Astrocyte (in vitro differentiated cells and primary cell): ENCODE measurements at regions not wholly inside any gene's neighbourhood (a gene's known extent, or its start where the extent isn't known, plus 50 kb on each side); places are given as distances from the start of the nearest gene placed in this dataset.
A peak's percentile ranks its signal among the peaks of the same experiment; 100 is the strongest.

Experiments used
- DNase-seq: peaks from one replicate; pipeline ENCODE4 v3.0.0-alpha.2; 2010; ENCODE audit warnings: low read depth
- FAIRE-seq: peaks from 2 replicates; lab custom pipeline; 2011; peaks lifted over from hg19 to GRCh38; lab: Jason Lieb, UNC
- H2AFZ ChIP-seq: 2 replicates; pipeline ENCODE4 v1.6.0; 2012; ENCODE audit warnings: low read depth, low read length, inconsistent platforms
- H3K27ac ChIP-seq: 2 replicates; pipeline ENCODE4 v1.5.1; 2011; ENCODE audit warnings: low read depth, low read length, inconsistent platforms
- H3K27me3 ChIP-seq: 2 replicates; pipeline ENCODE4 v1.6.0; 2011; ENCODE audit warnings: low read length, inconsistent platforms; ENCODE audit not compliant: insufficient read depth
- H3K36me3 ChIP-seq: 2 replicates; pipeline ENCODE4 v1.5.1; 2011; ENCODE audit warnings: low read length, inconsistent platforms; ENCODE audit not compliant: insufficient read depth
- H3K4me1 ChIP-seq: 2 replicates; pipeline ENCODE4 v1.5.1; 2011; ENCODE audit warnings: low read length, inconsistent platforms; ENCODE audit not compliant: insufficient read depth
- H3K4me2 ChIP-seq: 2 replicates; pipeline ENCODE4 v1.6.0; 2012; ENCODE audit warnings: low read length, inconsistent platforms
- H3K4me3 ChIP-seq: 2 replicates; pipeline ENCODE4 v1.5.1; 2011; ENCODE audit warnings: low read depth, mild to moderate bottlenecking, low read length, inconsistent platforms; ENCODE audit not compliant: insufficient read depth
- H3K79me2 ChIP-seq: 2 replicates; pipeline ENCODE4 v1.6.0; 2012; ENCODE audit warnings: mild to moderate bottlenecking, low read length, inconsistent platforms; ENCODE audit not compliant: insufficient read depth
- H3K9ac ChIP-seq: 2 replicates; pipeline ENCODE4 v1.6.0; 2012; ENCODE audit warnings: mild to moderate bottlenecking, low read length, inconsistent platforms
- H3K9me3 ChIP-seq: 2 replicates; pipeline ENCODE4 v1.5.1; 2012; ENCODE audit warnings: low read depth, mild to moderate bottlenecking, low read length, inconsistent platforms; ENCODE audit not compliant: insufficient read depth
- H4K20me1 ChIP-seq: 2 replicates; pipeline ENCODE4 v1.6.0; 2012; ENCODE audit warnings: low read length, inconsistent platforms; ENCODE audit not compliant: insufficient read depth
- H3K27ac Mint-ChIP-seq: one replicate; pipeline ENCODE4 v1.8.0; 2021; ENCODE audit warnings: mild to moderate bottlenecking, mixed read lengths; ENCODE audit not compliant: unreplicated experiment
- H3K27me3 Mint-ChIP-seq: one replicate; pipeline ENCODE4 v1.8.0; 2021; ENCODE audit warnings: low read depth, mixed read lengths; ENCODE audit not compliant: unreplicated experiment
- H3K36me3 Mint-ChIP-seq: one replicate; pipeline ENCODE4 v1.8.0; 2021; ENCODE audit warnings: low read depth, mixed read lengths; ENCODE audit not compliant: unreplicated experiment
- H3K4me1 Mint-ChIP-seq: one replicate; pipeline ENCODE4 v1.8.0; 2021; ENCODE audit warnings: low read depth, mixed read lengths; ENCODE audit not compliant: unreplicated experiment
- H3K4me3 Mint-ChIP-seq: one replicate; pipeline ENCODE4 v1.8.0; 2021; ENCODE audit warnings: mild to moderate bottlenecking, moderate library complexity, mixed read lengths; ENCODE audit not compliant: unreplicated experiment
- H3K9me3 Mint-ChIP-seq: one replicate; pipeline ENCODE4 v1.8.0; 2021; ENCODE audit warnings: mild to moderate bottlenecking, mixed read lengths; ENCODE audit not compliant: unreplicated experiment
- CTCF ChIP-seq: IDR thresholded peaks from 2 replicates; pipeline ENCODE4 v1.5.1; 2011; ENCODE audit warnings: low read depth, mild to moderate bottlenecking, inconsistent platforms, low read length, moderate library complexity; ENCODE audit not compliant: insufficient read depth
- EZH2 ChIP-seq: IDR thresholded peaks from 2 replicates; pipeline ENCODE4 v1.6.1; 2012; ENCODE audit warnings: mild to moderate bottlenecking, low read length, inconsistent platforms; ENCODE audit not compliant: insufficient read depth

- TF ChIP-seq CTCF: no peak
- no peak for TF ChIP-seq EZH2
Measured at GRCh38 chr13:104327211-104327610, 1261.0 kb upstream of the SLC10A2 start.

GRCh38 chr13:104326523-104326922 lies 1260.3 kb upstream of the SLC10A2 start:
- FAIRE-seq: no peak

More at GRCh38 chr13:104327211-104327610, 1261.0 kb upstream of the SLC10A2 start:
- H3K79me2 ChIP-seq: no peaks in the 10 kb centered on the region
- H3K27me3 ChIP-seq: no peaks in the 10 kb centered on the region
- Mint-ChIP-seq H3K27ac (no peak overlapping the region), H3K9me3 (peaks cover 8% of the 10 kb centered on the region), H3K4me3 (no peak overlapping the region), H3K36me3 (no peaks in the 10 kb centered on the region), H3K4me1 (peaks cover 2% of the 10 kb centered on the region), H3K27me3 (no peaks in the 10 kb centered on the region)
- H3K4me2 ChIP-seq: no peak overlapping the region
- H3K4me1 ChIP-seq: no peaks in the 10 kb centered on the region
- no peak overlapping the region for H3K4me3 ChIP-seq
- H3K36me3 ChIP-seq: no peaks in the 10 kb centered on the region
- DNase-seq: peak; percentile 19
- H3K27ac ChIP-seq: no peak overlapping the region
- no peaks in the 10 kb centered on the region for H3K9me3 ChIP-seq
- H3K9ac ChIP-seq: no peak overlapping the region
- no peaks in the 10 kb centered on the region for H4K20me1 ChIP-seq
- no peak for FAIRE-seq
- H2AFZ ChIP-seq: no peak overlapping the region

More at GRCh38 chr13:104326523-104326922, 1260.3 kb upstream of the SLC10A2 start:
- Histone ChIP-seq H3K9me3 (no peaks in the 10 kb centered on the region), H3K79me2 (no peaks in the 10 kb centered on the region), H4K20me1 (no peaks in the 10 kb centered on the region), H3K27ac (no peak overlapping the region), H2AFZ (no peak overlapping the region), H3K4me1 (no peaks in the 10 kb centered on the region), H3K9ac (no peak overlapping the region), H3K27me3 (no peaks in the 10 kb centered on the region), H3K36me3 (no peaks in the 10 kb centered on the region), H3K4me2 (no peak overlapping the region), H3K4me3 (no peak overlapping the region)
- no peak overlapping the region for H3K27ac Mint-ChIP-seq
- no peak for TF ChIP-seq EZH2
- TF ChIP-seq CTCF: no peak
- no peak overlapping the region for H3K4me3 Mint-ChIP-seq
- H3K9me3 Mint-ChIP-seq: peaks cover 4% of the 10 kb centered on the region
- H3K27me3 Mint-ChIP-seq: no peaks in the 10 kb centered on the region
- DNase-seq: no peak
- no peaks in the 10 kb centered on the region for H3K36me3 Mint-ChIP-seq
- H3K4me1 Mint-ChIP-seq: peaks cover 2% of the 10 kb centered on the region
